Suppressor macrophage treated with lipopolysaccharide for 1 hour (primary cell): ENCODE measurements at regions not wholly inside any gene's neighbourhood (a gene's known extent, or its start where the extent isn't known, plus 50 kb on each side); places are given as distances from the start of the nearest gene placed in this dataset.

Experiments used
- DNase-seq, 3 donors: peaks; one replicate each; pipeline ENCODE4 v3.0.0-alpha.2; 2020 to 2022

- DNase-seq, result no peak
Measured at GRCh38 chr5:68894673-68895072, 199.1 kb upstream of the SLC30A5 start.

GRCh38 chr5:68898951-68899471 lies 194.8 kb upstream of the SLC30A5 start:
- DNase-seq, result no peak

- DNase-seq, result no peak
Measured at GRCh38 chr5:68911840-68912690, 181.7 kb upstream of the SLC30A5 start.

- DNase-seq, result no peak
Measured at GRCh38 chr5:68915079-68915478, 178.7 kb upstream of the SLC30A5 start.

- peak in 2 of 3 donors; percentile 1 to 9 for DNase-seq
Measured at GRCh38 chr5:68918306-68918705, 175.5 kb upstream of the SLC30A5 start.

- no peak for DNase-seq
Measured at GRCh38 chr5:68919988-68920490, 173.8 kb upstream of the SLC30A5 start.

GRCh38 chr5:68920888-68921287 lies 172.9 kb upstream of the SLC30A5 start:
- DNase-seq, result no peak

GRCh38 chr5:68922172-68922987 lies 171.4 kb upstream of the SLC30A5 start:
- no peak for DNase-seq

- no peak for DNase-seq
Measured at GRCh38 chr5:68924481-68925145, 169.2 kb upstream of the SLC30A5 start.

- no peak for DNase-seq
Measured at GRCh38 chr5:68928617-68929302, 165.1 kb upstream of the SLC30A5 start.

GRCh38 chr5:68930139-68930538 lies 163.7 kb upstream of the SLC30A5 start:
- DNase-seq, result no peak

- DNase-seq, result no peak
Measured at GRCh38 chr5:68932830-68933434, 160.9 kb upstream of the SLC30A5 start.

- no peak for DNase-seq
Measured at GRCh38 chr5:68942169-68942568, 151.6 kb upstream of the SLC30A5 start.

GRCh38 chr5:68946728-68947127 lies 147.1 kb upstream of the SLC30A5 start:
- no peak for DNase-seq

- no peak for DNase-seq
Measured at GRCh38 chr5:68947986-68948385, 145.8 kb upstream of the SLC30A5 start.

GRCh38 chr5:68949256-68949655 lies 144.6 kb upstream of the SLC30A5 start:
- no peak for DNase-seq

- no peak for DNase-seq
Measured at GRCh38 chr5:68949711-68950110, 144.1 kb upstream of the SLC30A5 start.

GRCh38 chr5:68950125-68950524 lies 143.7 kb upstream of the SLC30A5 start:
- no peak for DNase-seq

- no peak for DNase-seq
Measured at GRCh38 chr5:68950930-68951329, 142.9 kb upstream of the SLC30A5 start.

GRCh38 chr5:68953231-68953874 lies 140.5 kb upstream of the SLC30A5 start:
- DNase-seq, result no peak

- no peak for DNase-seq
Measured at GRCh38 chr5:68953875-68954617, 139.8 kb upstream of the SLC30A5 start.
